ENCODE measurements at regions not wholly inside any gene's neighbourhood (a gene's known extent, or its start where the extent isn't known, plus 50 kb on each side); places are given as distances from the start of the nearest gene placed in this dataset.

- no peak for DNase-seq (ENCODE audit: low spot score)
Observed at GRCh38 chr18:30342675-30343074, 699.9 kb downstream of the DSC3 start.

DNA sequence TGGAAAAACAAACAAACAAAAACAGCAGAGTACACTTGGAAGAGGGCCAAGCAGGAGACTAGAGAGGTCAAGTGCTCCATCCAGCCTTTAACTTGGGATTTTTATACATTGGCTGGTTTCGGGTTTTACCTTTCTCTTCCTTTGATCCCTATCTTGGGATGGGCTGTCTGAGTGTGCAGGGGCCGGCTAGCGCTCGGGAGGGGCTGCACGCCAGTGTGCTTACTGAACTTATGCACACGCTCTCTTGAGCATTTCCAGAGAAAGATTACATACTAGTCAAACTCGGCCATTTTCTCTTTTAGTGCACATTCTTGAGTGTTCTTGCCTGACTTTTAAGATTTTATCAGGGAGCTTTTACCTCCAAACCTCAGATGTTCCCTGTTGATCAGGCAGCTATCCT is 707.8 kb downstream of the DSC3 start:
- DNase-seq (ENCODE audit: low spot score): no peak

- no peak for DNase-seq (ENCODE audit: low spot score)
Observed at GRCh38 chr18:30333310-30333709, 709.2 kb downstream of the DSC3 start.

DNA sequence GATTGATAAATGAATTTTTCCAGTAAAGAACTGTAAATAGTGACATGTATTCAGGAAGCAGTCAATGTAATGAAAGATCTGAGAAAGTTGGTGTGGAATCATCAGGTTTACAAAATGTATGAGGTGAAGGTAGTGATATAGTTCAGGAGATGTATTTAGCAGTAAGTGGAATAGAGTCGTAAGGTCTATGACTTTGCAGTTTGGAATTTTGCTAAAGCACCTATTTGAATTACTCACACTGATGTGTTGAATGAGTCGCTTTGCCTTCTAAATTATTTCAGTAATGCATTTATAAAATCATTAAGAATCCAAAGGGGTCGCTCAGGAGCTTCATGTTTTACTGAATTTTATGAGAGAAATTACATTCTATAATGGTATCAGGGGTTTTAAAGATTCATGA is 713.7 kb downstream of the DSC3 start:
- no peak for DNase-seq (ENCODE audit: low spot score)

DNA sequence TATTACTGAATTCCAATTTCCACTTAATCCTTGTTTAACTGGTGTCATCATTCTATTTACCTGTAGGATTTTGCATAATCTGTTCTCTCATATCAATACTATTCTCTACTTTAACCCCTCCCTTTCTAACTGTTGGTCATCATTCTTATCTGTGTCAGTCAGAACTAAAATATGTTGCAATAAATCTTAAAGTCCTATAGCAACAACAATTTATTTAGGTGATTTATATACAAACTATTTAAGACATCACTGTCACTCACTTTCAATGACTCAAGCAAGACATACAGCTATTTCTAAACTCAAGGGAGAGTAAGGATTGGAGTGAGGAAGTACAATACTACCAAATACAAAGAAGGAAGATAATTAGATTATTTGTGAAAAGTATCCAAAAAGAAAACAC is 740.4 kb downstream of the DSC3 start:
- DNase-seq (ENCODE audit: low spot score): no peak

- DNase-seq (ENCODE audit: low spot score): no peak
Observed at GRCh38 chr18:30298769-30299168, 743.8 kb downstream of the DSC3 start.

DNA sequence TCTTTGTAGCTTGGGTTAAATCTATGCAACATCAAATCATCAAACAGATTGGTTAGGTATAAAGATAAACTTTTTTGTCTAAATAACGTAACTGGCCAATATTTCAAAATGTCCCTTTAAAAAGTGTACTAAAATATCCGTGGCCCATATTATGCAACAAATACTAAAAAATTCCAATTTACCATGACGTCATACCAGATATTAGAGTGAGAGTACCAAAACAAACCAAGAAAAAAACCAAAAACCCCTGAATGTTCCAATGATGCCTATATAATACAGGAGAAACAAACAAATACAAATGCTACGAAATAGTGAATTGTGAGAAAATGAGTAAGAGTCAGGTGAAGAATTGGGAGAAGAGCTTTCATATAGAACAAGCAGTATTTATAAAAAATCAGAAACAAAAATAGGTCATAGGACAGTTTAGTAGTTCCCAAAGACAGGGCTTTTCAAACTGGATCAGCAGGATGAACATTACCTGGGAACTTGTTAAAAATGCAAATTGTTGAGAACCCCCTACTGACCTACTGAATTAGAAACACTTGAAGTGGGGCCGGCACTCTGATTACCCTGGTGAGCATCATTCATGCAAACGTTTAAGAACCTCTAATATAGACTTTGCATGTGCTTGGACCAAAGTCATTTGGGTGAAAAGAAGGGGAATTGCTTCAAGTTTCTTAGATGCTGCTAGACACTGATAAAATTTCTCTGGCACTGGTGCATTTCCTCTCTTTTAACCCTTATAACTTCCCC is 753.7 kb downstream of the DSC3 start:
- no peak for DNase-seq (ENCODE audit: low spot score)

- peak; percentile 46 for DNase-seq (ENCODE audit: low spot score)
Observed at GRCh38 chr18:30280861-30281470, 761.6 kb downstream of the DSC3 start.

GRCh38 chr18:30280186-30280585 is 762.4 kb downstream of the DSC3 start:
- no peak for DNase-seq (ENCODE audit: low spot score)

- no peak for DNase-seq (ENCODE audit: low spot score)
Observed at GRCh38 chr18:30277676-30278075, 764.9 kb downstream of the DSC3 start.

- no peak for DNase-seq (ENCODE audit: low spot score)
Observed at GRCh38 chr18:30271716-30272115, 770.8 kb downstream of the DSC3 start.

- no peak for DNase-seq (ENCODE audit: low spot score)
Observed at GRCh38 chr18:30265190-30265589, 777.4 kb downstream of the DSC3 start.

GRCh38 chr18:30254331-30254730 is 788.2 kb downstream of the DSC3 start:
- DNase-seq (ENCODE audit: low spot score): no peak

DNA sequence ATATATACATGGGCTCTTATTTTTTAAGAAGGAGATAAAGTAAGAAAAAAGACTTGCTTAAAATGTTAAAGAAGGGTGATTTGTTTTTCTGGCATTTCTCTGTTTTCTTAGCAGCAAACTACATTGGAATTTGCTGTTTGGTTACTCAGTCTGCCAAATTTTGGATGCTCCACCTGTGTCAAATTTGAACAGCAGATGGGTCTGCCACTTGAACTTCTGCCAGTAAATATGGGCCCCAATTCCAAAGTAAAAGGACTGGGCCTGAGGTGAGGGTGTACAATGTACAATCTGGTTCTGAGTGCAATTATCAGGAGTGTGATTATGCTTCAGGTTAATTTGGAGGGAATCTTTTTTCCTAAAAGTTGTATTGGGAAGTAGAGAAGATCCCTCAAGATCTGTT is 794.5 kb downstream of the DSC3 start:
- DNase-seq (ENCODE audit: low spot score): no peak

GRCh38 chr18:30245766-30246455 is 796.6 kb downstream of the DSC3 start:
- DNase-seq (ENCODE audit: low spot score): no peak

DNA sequence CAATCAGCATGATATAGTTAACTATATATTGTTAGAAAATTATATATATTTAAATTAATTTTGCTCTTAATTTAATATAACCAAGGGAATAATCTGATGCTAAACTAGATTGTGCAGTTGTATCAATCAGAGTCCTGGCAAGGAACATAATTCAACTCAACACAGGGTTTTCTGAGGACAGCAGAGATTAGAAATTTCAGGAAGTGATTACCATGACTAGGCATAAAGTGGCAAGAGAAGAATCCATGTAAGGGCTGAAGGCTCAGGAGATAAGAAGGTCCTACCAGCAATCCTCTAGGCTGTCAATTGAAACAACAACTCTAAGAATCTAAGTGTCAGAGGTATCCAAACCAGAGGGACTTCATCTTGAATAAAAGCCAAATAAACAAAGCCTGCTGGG is 807.8 kb downstream of the DSC3 start:
- no peak for DNase-seq (ENCODE audit: low spot score)

DNA sequence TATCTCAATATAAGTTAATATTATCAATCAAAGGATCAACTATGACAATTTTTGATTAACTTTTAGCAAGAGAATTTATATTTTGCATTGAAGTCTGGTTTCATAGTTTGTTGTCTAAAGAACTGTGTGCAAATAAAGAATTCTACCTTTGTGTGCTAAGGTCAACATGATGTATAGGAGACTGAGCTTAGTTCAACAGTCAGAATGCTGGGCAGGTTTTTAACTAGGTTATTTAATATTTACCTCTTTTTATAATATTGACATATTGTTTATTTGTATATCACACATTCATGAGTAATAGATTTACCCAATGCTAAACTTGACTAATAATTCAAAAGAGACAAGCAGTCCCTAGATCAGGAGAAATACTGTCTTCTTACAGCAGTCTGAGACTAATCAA is 831.4 kb downstream of the DSC3 start:
- no peak for DNase-seq (ENCODE audit: low spot score)

- DNase-seq (ENCODE audit: low spot score): no peak
Observed at GRCh38 chr18:30208546-30208945, 834.0 kb downstream of the DSC3 start.

- DNase-seq (ENCODE audit: low spot score): no peak
Observed at GRCh38 chr18:30192216-30192615, 850.3 kb downstream of the DSC3 start.

DNA sequence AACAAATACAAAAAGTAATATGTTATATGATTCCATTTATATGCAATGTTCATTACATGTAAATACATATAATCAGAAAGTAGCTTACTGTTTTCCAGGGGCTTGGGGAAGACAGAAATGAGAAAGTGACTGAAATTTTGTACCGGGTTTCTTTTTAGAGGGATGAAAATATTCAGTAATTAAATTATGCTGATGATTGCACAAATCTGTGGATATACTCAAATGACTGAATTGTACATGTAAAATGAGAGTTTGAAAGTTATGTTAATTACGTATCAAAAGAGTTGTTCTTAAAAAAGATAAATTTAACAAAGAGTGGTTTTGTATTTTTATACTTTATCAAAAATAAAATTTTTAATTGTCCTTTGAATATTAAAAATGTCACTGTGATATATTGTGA is 856.3 kb downstream of the DSC3 start:
- no peak for DNase-seq (ENCODE audit: low spot score)

DNA sequence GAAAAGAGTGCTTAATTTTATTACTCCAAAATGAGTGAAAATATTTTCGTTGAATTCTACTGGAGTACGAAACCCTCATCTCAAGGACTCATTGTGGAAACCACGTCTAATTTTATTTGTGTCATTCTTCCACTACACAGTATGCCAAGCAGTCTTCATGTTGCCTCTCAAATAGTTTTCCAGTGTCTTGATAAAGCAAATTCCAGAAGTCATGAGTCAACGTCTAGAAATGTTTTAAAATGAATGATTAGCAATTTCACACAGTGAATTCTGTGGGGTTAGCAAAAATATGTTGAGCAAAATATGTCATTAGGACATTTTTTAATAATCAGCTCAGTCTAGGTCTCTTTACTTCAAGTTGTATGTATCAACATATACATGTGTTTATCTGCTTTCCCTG is 865.5 kb downstream of the DSC3 start:
- DNase-seq (ENCODE audit: low spot score): no peak

- DNase-seq (ENCODE audit: low spot score): no peak
Observed at GRCh38 chr18:30175621-30176225, 866.8 kb downstream of the DSC3 start.

DNA sequence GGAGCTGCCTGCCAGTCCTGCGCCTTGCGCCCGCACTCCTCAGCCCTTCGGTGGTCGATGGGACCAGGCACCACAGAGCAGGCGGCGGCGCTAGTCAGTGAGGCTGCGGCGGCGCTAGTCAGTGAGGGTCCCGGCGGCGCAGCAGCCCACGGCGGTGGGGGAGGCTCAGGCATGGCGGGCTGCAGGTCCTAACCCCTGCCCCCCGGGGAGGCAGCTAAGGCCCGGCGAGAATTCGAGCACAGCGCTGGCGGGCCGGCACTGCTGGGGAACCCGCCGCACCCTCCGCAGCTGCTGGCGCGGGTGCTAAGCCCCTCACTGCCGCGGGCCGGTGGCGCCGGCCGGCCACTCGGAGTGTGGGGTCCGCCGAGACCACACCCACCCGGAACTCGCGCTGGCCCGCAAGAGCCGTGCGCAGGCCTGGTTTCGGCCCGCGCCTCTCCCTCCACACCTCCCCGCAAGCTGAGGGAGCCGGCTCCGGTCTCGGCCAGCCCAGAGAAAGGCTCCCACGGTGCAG is 867.4 kb downstream of the DSC3 start:
- no peak for DNase-seq (ENCODE audit: low spot score)
